OCI-LY3 (cell line): ENCODE measurements at regions not wholly inside any gene's neighbourhood (a gene's known extent, or its start where the extent isn't known, plus 50 kb on each side); places are given as distances from the start of the nearest gene placed in this dataset.

Source experiments
- EZH2phosphoT487 ChIP-seq: fragments of 200-600 bp; shearing (Covaris generic); IDR thresholded peaks from 2 replicates; pipeline ENCODE4 v1.6.1; 2018; ENCODE audit warnings: antibody characterized with exemption, mixed run types, low read depth
- TF ChIP-seq, protein P1 (sequence below): fragments of 200-600, 300-600 bp; sonication (generic); IDR thresholded peaks from 2 replicates; pipeline ENCODE4 v1.5.1; 2014; ENCODE audit warnings: antibody characterized with exemption, low read length, low read depth

DNA sequence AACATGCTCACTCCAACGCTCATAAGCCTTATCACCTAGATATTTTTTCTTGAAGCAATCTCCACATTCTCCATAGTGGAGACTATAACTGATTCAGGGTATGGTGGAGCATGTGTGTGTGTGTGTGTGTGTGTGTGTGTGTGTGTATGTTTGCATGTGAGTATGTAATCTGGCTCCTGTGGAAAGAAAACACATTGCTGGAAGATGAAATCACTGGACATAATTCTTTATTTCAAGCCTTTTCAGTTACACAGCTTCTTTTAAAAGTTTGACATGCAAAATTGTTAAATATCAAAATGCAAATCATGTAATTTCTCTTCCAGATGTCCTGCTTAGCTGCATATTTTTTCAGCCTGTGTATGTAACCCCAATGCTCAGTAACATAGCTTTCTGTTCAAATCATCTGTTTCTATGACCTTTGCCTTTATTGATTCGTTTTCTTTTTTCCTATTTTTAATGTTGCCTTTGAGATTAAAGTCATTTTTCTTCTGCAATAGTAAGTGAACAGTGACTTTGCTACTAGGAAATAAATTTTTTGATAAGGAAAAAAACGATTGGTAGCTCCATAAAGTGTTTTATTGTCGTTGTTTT, 80.5 kb upstream of the BTG1 start:
- TF ChIP-seq, protein P1, sequence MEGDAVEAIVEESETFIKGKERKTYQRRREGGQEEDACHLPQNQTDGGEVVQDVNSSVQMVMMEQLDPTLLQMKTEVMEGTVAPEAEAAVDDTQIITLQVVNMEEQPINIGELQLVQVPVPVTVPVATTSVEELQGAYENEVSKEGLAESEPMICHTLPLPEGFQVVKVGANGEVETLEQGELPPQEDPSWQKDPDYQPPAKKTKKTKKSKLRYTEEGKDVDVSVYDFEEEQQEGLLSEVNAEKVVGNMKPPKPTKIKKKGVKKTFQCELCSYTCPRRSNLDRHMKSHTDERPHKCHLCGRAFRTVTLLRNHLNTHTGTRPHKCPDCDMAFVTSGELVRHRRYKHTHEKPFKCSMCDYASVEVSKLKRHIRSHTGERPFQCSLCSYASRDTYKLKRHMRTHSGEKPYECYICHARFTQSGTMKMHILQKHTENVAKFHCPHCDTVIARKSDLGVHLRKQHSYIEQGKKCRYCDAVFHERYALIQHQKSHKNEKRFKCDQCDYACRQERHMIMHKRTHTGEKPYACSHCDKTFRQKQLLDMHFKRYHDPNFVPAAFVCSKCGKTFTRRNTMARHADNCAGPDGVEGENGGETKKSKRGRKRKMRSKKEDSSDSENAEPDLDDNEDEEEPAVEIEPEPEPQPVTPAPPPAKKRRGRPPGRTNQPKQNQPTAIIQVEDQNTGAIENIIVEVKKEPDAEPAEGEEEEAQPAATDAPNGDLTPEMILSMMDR, result no peak
- TF ChIP-seq EZH2phosphoT487, result no peak
